ENCODE measurements at regions not wholly inside any gene's neighbourhood (a gene's known extent, or its start where the extent isn't known, plus 50 kb on each side); places are given as distances from the start of the nearest gene placed in this dataset.

DNA sequence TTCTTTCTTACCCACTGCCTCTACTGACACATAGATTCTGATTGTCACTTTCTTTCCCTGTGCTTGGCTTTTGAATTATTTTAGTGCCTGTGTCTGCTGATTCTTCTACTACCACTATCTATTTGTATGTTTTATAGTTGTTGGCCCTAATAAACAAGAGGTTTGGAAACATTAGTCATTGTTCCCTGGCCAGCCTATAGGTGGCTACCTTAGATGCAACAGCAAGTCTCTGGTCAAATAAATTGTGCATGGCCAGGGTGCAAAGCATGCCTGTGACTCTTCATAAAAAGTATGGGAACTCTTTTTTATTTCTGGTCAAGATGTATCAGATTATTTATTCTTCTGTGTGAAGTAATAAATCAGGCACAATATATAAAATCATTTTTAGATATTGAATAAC lies 124.4 kb downstream of the PLK2 start:
- no peak for TF ChIP-seq POLR2A (IDR thresholded peaks at IDR 0.05)
- TF ChIP-seq, protein P1, sequence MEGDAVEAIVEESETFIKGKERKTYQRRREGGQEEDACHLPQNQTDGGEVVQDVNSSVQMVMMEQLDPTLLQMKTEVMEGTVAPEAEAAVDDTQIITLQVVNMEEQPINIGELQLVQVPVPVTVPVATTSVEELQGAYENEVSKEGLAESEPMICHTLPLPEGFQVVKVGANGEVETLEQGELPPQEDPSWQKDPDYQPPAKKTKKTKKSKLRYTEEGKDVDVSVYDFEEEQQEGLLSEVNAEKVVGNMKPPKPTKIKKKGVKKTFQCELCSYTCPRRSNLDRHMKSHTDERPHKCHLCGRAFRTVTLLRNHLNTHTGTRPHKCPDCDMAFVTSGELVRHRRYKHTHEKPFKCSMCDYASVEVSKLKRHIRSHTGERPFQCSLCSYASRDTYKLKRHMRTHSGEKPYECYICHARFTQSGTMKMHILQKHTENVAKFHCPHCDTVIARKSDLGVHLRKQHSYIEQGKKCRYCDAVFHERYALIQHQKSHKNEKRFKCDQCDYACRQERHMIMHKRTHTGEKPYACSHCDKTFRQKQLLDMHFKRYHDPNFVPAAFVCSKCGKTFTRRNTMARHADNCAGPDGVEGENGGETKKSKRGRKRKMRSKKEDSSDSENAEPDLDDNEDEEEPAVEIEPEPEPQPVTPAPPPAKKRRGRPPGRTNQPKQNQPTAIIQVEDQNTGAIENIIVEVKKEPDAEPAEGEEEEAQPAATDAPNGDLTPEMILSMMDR (IDR thresholded peaks at IDR 0.05), result peak in 1 of 12 donors; percentile 6
